HUDEP-2 (cell line): ENCODE measurements at regions not wholly inside any gene's neighbourhood (a gene's known extent, or its start where the extent isn't known, plus 50 kb on each side); places are given as distances from the start of the nearest gene placed in this dataset.
"Not testable (repeated sequence)": the region's sequence is repeated elsewhere in the genome, so short reads cannot be mapped to it uniquely, and the experiment has no call there.

ENCODE experiments used
- DNase-seq, 76 experiments: peaks; one replicate each; lab custom pipeline; 2025; ENCODE audit not compliant: unreplicated experiment in 76 of 76; lab: John Stamatoyannopoulos, UW

- no peak for DNase-seq
Measured at GRCh38 chrX:52585892-52586291, 68.8 kb downstream of the SSX7 start.

DNA sequence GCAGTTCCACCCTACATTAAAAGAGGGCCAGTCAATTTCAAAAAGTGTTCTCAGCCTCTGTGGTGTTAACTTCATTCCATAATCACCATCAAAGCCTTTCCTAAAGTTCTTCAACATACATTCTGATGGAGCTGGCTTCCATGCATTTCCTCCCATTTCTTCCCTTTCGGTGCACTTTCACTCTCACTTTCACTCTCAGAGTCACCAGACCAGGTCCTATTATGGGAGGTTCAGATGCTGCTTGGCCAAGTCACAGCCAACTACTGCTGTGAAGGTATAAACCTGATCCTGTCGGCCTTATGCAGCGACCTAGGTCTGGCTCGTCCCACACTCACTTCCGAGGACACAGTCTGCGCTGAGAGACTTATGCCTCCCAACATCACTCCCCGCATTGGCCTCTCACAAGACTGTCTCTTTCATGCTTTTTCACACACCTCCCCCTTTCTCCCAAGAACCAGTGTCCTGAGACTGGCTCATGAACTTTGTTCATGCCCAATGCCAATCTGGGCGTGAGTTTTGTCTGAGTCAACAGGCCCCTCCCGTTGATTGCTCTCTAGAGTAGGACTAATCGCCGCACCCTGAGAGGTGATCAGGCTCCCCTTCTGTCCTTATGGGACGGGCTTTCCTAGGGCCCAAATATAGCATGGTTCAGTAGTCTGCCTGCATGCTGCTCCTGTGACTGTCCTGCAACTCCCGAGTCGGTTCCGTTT lies 60.8 kb upstream of the XAGE1B start:
- no peak for DNase-seq

- no peak for DNase-seq
Measured at GRCh38 chrX:52576946-52577345, 60.1 kb upstream of the XAGE1B start.

- DNase-seq = no peak
Measured at GRCh38 chrX:52576474-52576873, 59.6 kb upstream of the XAGE1B start.

- peak in 23 of 76 experiments; percentile 0 to 26 (median 4) for DNase-seq
Measured at GRCh38 chrX:52574416-52575275, 57.8 kb upstream of the XAGE1B start.

DNA sequence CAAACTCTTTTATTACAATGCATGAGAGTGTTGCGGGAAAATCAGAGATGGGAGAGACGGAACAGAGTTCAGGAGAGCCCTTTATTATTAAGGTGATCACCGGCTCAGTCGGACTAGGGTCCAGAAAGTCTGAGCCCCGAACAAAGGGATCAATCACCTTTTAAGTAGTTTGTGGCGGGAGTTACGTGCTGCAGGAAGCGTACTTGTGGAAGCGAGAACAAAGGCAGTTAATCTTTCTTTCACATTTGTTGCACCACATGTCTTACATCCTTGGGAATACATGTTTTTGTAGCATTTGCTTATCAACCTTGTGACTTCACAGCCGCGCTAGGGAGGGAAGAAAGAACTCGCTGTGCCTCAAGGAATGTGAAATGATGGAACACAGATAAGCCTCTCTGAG lies 51.3 kb upstream of the XAGE1B start:
- not testable (repeated sequence) for DNase-seq
